Endothelial cell (in vitro differentiated cells): ENCODE measurements at regions not wholly inside any gene's neighbourhood (a gene's known extent, or its start where the extent isn't known, plus 50 kb on each side); places are given as distances from the start of the nearest gene placed in this dataset.

ENCODE experiments used
- DNase-seq: peaks from one replicate; pipeline ENCODE4 v3.0.0; 2021; ENCODE audit warnings: low spot score
- H3K27ac Mint-ChIP-seq: one replicate; pipeline ENCODE4 v1.8.0; 2021; ENCODE audit warnings: mixed read lengths, inconsistent platforms; ENCODE audit not compliant: unreplicated experiment
- H3K27me3 Mint-ChIP-seq: one replicate; pipeline ENCODE4 v1.8.0; 2021; ENCODE audit warnings: mild to moderate bottlenecking, moderate library complexity, mixed read lengths, inconsistent platforms; ENCODE audit not compliant: unreplicated experiment
- H3K36me3 Mint-ChIP-seq: one replicate; pipeline ENCODE4 v1.8.0; 2021; ENCODE audit warnings: mild to moderate bottlenecking, low read depth, mixed read lengths, inconsistent platforms; ENCODE audit not compliant: unreplicated experiment
- H3K4me1 Mint-ChIP-seq: one replicate; pipeline ENCODE4 v1.8.0; 2021; ENCODE audit warnings: mild to moderate bottlenecking, mixed read lengths, inconsistent platforms; ENCODE audit not compliant: unreplicated experiment
- H3K4me3 Mint-ChIP-seq: one replicate; pipeline ENCODE4 v1.8.0; 2021; ENCODE audit warnings: mild to moderate bottlenecking, mixed read lengths, inconsistent platforms; ENCODE audit not compliant: unreplicated experiment
- H3K9me3 Mint-ChIP-seq: one replicate; pipeline ENCODE4 v1.8.0; 2021; ENCODE audit warnings: mixed read lengths, inconsistent platforms; ENCODE audit not compliant: unreplicated experiment
- TF ChIP-seq, protein P1 (sequence below): fragments of 200-600 bp; sonication (generic); IDR thresholded peaks from one replicate; pipeline ENCODE4 v1.5.0; 2021; ENCODE audit warnings: antibody characterized with exemption; ENCODE audit not compliant: unreplicated experiment

DNA sequence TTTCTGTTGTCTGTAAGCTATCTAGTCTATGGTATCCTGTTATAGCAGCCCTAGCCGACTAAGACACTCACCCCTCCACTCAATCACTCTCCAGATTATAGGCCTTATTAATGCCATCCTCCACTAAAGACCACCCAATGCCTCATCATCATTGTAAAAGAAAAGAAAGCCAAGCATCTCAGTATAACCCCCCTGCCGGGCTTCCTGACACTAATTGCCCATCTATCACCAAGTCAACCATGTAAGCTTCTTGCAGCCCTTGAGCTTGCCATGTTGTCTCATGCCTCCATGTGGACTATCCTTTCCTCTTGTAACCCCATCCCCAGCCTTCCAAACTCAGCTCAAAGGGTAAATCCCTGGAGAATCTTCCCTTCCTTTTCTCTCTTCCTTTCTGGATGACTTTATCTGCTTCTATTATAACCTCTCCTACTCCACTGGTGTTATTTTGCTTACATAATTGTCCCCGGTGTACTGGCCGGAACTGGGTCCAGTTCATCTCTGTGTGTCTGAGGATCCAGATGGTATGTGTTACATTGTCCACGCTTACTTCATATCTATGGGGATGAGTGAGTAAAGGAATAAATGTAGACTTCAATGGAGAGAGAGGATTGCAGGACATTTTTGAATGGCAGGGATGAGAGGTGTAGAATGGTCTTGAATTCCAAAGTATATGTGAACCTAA lies 202.9 kb upstream of the SOX4 start:
- no peak overlapping the region for H3K4me3 Mint-ChIP-seq
- no peaks in the 10 kb centered on the region for H3K4me1 Mint-ChIP-seq
- H3K27ac Mint-ChIP-seq, result no peak overlapping the region
- TF ChIP-seq, protein P1, sequence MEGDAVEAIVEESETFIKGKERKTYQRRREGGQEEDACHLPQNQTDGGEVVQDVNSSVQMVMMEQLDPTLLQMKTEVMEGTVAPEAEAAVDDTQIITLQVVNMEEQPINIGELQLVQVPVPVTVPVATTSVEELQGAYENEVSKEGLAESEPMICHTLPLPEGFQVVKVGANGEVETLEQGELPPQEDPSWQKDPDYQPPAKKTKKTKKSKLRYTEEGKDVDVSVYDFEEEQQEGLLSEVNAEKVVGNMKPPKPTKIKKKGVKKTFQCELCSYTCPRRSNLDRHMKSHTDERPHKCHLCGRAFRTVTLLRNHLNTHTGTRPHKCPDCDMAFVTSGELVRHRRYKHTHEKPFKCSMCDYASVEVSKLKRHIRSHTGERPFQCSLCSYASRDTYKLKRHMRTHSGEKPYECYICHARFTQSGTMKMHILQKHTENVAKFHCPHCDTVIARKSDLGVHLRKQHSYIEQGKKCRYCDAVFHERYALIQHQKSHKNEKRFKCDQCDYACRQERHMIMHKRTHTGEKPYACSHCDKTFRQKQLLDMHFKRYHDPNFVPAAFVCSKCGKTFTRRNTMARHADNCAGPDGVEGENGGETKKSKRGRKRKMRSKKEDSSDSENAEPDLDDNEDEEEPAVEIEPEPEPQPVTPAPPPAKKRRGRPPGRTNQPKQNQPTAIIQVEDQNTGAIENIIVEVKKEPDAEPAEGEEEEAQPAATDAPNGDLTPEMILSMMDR, result no peak
- no peak for DNase-seq
- no peaks in the 10 kb centered on the region for H3K36me3 Mint-ChIP-seq
- H3K27me3 Mint-ChIP-seq, result no peaks in the 10 kb centered on the region
- no peaks in the 10 kb centered on the region for H3K9me3 Mint-ChIP-seq

DNA sequence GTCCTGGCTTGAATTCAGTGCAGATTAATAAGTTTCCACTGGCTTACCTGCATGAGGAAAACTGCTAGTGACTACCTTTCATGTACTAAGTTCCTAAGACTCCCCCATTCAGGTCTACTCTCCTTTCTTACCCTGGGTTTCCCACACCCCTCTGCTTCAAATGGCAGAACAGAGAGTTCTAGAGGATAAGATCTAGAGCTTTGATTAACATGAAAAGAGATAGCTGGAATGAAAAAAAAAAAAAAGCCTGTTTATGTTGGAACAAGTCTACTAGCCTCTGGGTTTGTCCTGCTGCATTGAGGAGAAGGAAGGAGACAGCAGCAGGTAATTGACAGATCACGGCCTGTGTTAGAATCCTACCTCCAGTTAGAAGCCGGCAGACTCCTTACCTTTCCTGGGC lies 201.4 kb upstream of the SOX4 start:
- TF ChIP-seq, protein P1, result no peak
- Mint-ChIP-seq H3K9me3 (no peaks in the 10 kb centered on the region), H3K4me3 (no peak overlapping the region), H3K27ac (no peak overlapping the region), H3K27me3 (no peaks in the 10 kb centered on the region), H3K36me3 (no peaks in the 10 kb centered on the region), H3K4me1 (no peaks in the 10 kb centered on the region)
- no peak for DNase-seq

DNA sequence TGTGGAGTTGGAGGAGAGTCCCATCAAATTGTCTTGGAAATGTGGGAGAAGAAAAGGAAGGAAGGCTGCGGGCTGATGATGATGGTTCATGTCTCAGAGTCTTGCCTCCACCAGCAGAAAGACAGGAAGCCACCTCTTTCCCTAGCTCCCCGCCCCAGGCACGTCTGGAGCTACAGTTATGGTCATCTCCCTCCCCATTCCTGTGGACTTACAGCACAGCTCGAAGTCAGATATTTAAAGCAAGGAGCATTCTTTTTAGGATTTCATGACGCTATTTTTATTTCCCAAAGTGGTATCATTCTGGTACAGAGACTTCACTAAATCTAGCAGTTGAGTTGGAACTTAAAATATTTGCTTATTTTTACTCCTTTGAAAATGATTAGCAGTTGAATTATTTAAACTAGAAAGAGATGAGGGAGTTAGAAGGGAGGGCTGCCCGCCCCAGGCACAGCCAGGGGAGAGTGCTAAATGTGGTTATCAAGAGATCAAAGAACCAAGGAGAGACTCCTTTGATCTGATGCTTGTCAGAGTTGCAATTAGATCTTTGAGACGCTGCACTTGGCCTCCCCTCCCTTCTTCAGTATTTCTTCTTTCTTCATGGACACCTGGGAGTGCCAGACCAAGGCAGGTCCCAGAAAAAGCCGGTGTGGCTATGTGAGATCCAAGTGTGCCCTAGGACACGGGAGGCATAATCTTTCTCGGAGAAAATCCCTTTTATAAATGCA lies 199.9 kb upstream of the SOX4 start:
- H3K9me3 Mint-ChIP-seq, result no peaks in the 10 kb centered on the region

DNA sequence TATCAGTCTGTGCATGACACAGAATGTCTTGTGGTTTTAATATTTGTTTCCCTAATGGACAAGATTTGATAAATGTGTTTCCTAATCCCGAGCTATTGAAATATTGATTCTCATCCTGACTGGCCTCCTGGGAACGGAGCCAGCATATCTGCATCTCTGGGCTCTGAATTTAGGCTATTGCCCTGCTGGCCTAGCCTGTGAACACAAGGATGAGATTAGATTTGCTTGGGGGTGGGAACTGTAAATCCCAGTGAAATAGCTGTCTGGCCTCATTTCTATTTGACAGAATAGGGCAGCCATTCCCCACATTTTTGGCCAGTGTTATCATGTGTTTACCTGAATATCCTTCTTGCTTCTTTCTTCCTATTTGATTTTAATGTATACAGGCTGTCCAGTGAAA lies 198.4 kb upstream of the SOX4 start:
- TF ChIP-seq, protein P1, result no peak
- Mint-ChIP-seq H3K4me1 (no peaks in the 10 kb centered on the region), H3K9me3 (no peaks in the 10 kb centered on the region), H3K36me3 (no peaks in the 10 kb centered on the region), H3K4me3 (no peak overlapping the region), H3K27ac (no peak overlapping the region), H3K27me3 (no peaks in the 10 kb centered on the region)
- DNase-seq, result no peak

More for the DNA sequence above, 199.9 kb upstream of the SOX4 start:
- H3K4me1 Mint-ChIP-seq, result no peaks in the 10 kb centered on the region
- TF ChIP-seq, protein P1, result no peak
- H3K27me3 Mint-ChIP-seq, result no peaks in the 10 kb centered on the region
- DNase-seq, result no peak
- H3K36me3 Mint-ChIP-seq, result no peaks in the 10 kb centered on the region
- no peak overlapping the region for H3K4me3 Mint-ChIP-seq
- no peak overlapping the region for H3K27ac Mint-ChIP-seq

DNA sequence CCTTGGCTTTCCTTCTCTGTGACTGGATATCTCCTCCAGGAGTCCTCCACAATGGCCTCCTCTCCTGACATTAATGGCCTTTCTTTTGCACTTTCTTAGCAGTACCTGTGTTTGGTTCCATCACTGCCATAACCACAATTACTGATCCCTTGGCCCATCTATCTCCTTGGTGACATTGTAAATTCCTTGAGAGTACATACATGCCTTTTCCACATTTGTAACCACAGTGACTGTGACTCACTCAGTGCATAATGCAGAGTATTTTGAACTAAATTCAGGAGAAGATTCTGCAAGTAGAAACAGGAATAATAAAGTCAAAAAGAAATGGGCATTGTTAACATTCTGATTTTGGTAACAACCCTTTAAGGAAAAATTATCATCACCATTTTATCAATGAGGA lies 197.2 kb upstream of the SOX4 start:
- Mint-ChIP-seq H3K4me3 (no peak overlapping the region), H3K27ac (no peak overlapping the region), H3K9me3 (no peaks in the 10 kb centered on the region), H3K4me1 (no peaks in the 10 kb centered on the region), H3K36me3 (no peaks in the 10 kb centered on the region), H3K27me3 (no peaks in the 10 kb centered on the region)
- no peak for DNase-seq
- TF ChIP-seq, protein P1, result no peak
